ENCODE measurements at regions not wholly inside any gene's neighbourhood (a gene's known extent, or its start where the extent isn't known, plus 50 kb on each side); places are given as distances from the start of the nearest gene placed in this dataset.
"Not testable (repeated sequence)": the region's sequence is repeated elsewhere in the genome, so short reads cannot be mapped to it uniquely, and the experiment has no call there.

DNA sequence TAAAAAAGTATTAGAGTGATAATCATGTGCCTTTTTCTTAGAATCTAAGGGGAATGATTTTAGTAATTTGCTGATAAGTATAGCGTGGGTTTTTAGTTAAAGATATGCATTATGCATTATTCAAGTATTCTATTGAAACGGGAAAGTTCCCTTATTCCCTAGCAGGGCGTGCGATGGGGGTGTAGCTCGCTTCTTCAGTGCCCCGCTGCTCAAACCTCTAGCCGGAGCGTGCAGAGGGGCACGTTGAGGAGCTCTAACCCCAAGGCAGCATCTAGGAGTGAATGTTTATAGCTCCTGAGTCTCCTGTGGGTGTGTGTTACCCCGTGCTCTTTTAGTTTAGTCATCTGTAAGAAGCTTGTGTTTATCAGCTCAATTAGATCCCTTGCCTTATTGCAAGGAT is 1339.5 kb upstream of the MAP3K7 start:
- H3K27ac ChIP-seq (ENCODE audit: low read depth, low read length): no peak overlapping the region
- H3K27me3 ChIP-seq (ENCODE audit: insufficient read depth, low read length): no peaks in the 10 kb centered on the region
- no peaks in the 10 kb centered on the region for H3K9me3 ChIP-seq (ENCODE audit: control insufficient read depth in 1 of 2, low read length in 2 of 2)
- no peaks in the 10 kb centered on the region for H3K4me1 ChIP-seq (ENCODE audit: insufficient read depth, low read length)
- no peaks in the 10 kb centered on the region for H3K36me3 ChIP-seq (ENCODE audit: insufficient read depth, low read length)
- Mint-ChIP-seq H3K27ac (peak overlapping the region in 1 of 7 donors; percentile 37), H3K36me3 (no peaks in the 10 kb centered on the region), H3K4me3 (no peak overlapping the region), H3K27me3 (no peaks in the 10 kb centered on the region), H3K9me3 (peaks cover 0 to 12% (median 5%) of the 10 kb centered on the region in 8 donors), H3K4me1 (no peaks in the 10 kb centered on the region)
- DNase-seq: no peak
- no peak overlapping the region for H3K4me3 ChIP-seq (ENCODE audit: low read length in 2 of 2)
- intact Hi-C loops (cut with micrococcal nuclease): no loop called here
- ChIA-PET POLR2A (ENCODE audit: partially characterized antibody) (no interaction called here), CTCF (ENCODE audit: partially characterized antibody) (no interaction called here)

DNA sequence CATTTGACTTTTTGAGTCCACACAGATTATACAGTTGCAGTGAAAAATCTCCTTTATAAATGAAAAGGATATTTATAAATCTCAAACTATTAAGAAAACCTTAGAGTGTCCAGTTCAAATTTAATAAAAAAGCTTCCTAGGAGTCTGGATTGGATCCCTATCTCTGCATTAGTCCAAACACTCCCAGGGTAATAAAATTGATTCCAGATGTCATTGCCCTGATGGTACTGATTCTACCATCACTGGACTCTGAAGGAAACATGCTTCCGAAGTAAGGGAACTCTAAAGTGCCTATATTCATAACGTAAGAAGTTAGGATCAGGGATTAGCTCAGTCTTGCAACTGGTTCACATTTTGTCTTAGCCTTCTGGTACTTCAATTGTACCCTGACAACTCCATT is 1325.1 kb upstream of the MAP3K7 start:
- Mint-ChIP-seq H3K4me1 (no peaks in the 10 kb centered on the region), H3K36me3 (no peaks in the 10 kb centered on the region), H3K27ac (no peak overlapping the region), H3K4me3 (no peak overlapping the region), H3K9me3 (peaks cover 2 to 18% (median 5%) of the 10 kb centered on the region in 8 donors), H3K27me3 (no peaks in the 10 kb centered on the region)
- CTCF ChIA-PET (ENCODE audit: partially characterized antibody): interaction anchor here (0.6 to 0.7 kb wide), 2 partner anchors 34 to 831 kb away, joined by 3 to 6 read pairs; no protein-coding TSS in a partner anchor
- POLR2A ChIA-PET (ENCODE audit: partially characterized antibody): no interaction called here
- H3K9me3 ChIP-seq (ENCODE audit: control insufficient read depth in 1 of 2, low read length in 2 of 2): no peaks in the 10 kb centered on the region
- H3K27ac ChIP-seq (ENCODE audit: low read depth, low read length): no peak overlapping the region
- H3K36me3 ChIP-seq (ENCODE audit: insufficient read depth, low read length): no peaks in the 10 kb centered on the region
- no peak for DNase-seq
- intact Hi-C loops (cut with micrococcal nuclease): no loop called here
- no peaks in the 10 kb centered on the region for H3K4me1 ChIP-seq (ENCODE audit: insufficient read depth, low read length)
- no peaks in the 10 kb centered on the region for H3K27me3 ChIP-seq (ENCODE audit: insufficient read depth, low read length)
- H3K4me3 ChIP-seq (ENCODE audit: low read length in 2 of 2): no peak overlapping the region

DNA sequence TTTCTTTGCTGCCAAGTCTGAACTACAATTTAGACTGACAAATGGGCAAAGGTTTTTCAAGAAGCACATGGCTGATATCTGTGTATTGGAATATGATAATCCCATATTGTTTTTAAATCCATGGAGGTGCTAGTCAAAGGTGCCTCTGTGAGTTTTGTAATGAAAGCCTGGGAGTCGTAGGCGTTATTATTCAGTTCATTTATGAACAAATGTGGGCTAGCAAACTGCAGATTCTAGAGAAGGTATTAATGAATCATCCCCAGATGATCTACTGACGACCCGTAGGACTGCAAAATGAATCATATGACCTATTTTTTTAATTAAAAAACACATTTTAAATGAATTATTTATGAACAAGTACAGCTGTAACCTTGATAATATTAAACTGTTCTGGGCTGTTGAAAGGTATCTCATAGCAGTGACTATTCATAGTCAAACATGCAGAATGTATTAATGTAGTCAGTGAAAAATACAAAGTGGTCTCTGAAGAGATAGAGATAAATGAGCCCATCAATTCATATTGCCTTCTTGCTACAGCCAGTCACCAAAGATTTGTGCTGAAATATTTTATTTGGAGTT is 1317.8 kb upstream of the MAP3K7 start:
- no peaks in the 10 kb centered on the region for H3K36me3 ChIP-seq (ENCODE audit: insufficient read depth, low read length)
- H3K9me3 ChIP-seq (ENCODE audit: control insufficient read depth in 1 of 2, low read length in 2 of 2): no peaks in the 10 kb centered on the region
- no peaks in the 10 kb centered on the region for H3K4me1 ChIP-seq (ENCODE audit: insufficient read depth, low read length)
- ChIA-PET POLR2A (ENCODE audit: partially characterized antibody) (no interaction called here), CTCF (ENCODE audit: partially characterized antibody) (no interaction called here)
- H3K27ac ChIP-seq (ENCODE audit: low read depth, low read length): no peak overlapping the region
- Mint-ChIP-seq H3K4me1 (no peaks in the 10 kb centered on the region), H3K27ac (no peak overlapping the region), H3K36me3 (no peaks in the 10 kb centered on the region), H3K9me3 (peaks cover 0 to 7% (median 3%) of the 10 kb centered on the region in 8 donors), H3K27me3 (no peaks in the 10 kb centered on the region), H3K4me3 (no peak overlapping the region)
- H3K27me3 ChIP-seq (ENCODE audit: insufficient read depth, low read length): no peaks in the 10 kb centered on the region
- no peak for DNase-seq
- intact Hi-C loops (cut with micrococcal nuclease): no loop called here
- no peak overlapping the region for H3K4me3 ChIP-seq (ENCODE audit: low read length in 2 of 2)

DNA sequence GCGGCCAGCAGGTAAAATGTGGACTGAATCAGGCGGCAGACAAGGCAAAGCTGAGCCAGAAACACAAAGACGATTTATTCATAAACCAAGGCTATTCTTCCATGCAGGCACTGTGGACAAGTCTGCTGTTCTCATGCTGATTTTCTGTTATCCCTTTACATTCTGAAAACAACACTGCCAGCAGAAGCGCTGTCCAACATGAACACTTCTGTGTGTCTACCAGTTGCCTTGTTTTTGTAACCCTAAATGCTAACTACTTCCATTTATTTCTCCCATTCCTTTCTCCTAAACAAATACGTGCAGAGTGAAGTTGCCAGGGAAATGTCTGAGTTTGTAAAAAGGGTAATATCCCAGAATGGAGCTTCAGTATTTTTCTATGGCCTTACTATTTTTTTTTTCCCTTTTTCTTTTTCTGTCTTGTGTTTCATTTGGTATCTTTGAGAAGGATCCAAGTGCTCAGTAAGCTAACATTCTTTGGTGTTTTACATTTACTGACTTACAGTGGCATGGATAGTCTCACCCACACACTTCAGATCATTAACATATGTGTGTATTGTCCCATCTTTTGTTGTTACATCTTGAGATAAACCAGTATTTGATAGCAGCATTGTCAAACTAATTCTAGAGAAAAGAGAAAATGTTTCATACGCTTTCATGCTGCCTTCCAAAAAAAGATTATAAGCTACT is 1308.9 kb upstream of the MAP3K7 start:
- DNase-seq: no peak
- Histone ChIP-seq H3K9me3 (ENCODE audit: control insufficient read depth in 1 of 2, low read length in 2 of 2) (no peaks in the 10 kb centered on the region), H3K4me1 (ENCODE audit: insufficient read depth, low read length) (no peaks in the 10 kb centered on the region), H3K27ac (ENCODE audit: low read depth, low read length) (no peak overlapping the region), H3K27me3 (ENCODE audit: insufficient read depth, low read length) (no peaks in the 10 kb centered on the region), H3K4me3 (ENCODE audit: low read length in 2 of 2) (no peak overlapping the region), H3K36me3 (ENCODE audit: insufficient read depth, low read length) (no peaks in the 10 kb centered on the region)
- intact Hi-C loops (cut with micrococcal nuclease): no loop called here
- ChIA-PET CTCF (ENCODE audit: partially characterized antibody) (no interaction called here), POLR2A (ENCODE audit: partially characterized antibody) (no interaction called here)
- Mint-ChIP-seq H3K27me3 (no peaks in the 10 kb centered on the region), H3K27ac (no peak overlapping the region), H3K4me1 (no peaks in the 10 kb centered on the region), H3K9me3 (peaks cover 0 to 32% (median 18%) of the 10 kb centered on the region in 8 donors), H3K4me3 (no peak overlapping the region), H3K36me3 (no peaks in the 10 kb centered on the region)

DNA sequence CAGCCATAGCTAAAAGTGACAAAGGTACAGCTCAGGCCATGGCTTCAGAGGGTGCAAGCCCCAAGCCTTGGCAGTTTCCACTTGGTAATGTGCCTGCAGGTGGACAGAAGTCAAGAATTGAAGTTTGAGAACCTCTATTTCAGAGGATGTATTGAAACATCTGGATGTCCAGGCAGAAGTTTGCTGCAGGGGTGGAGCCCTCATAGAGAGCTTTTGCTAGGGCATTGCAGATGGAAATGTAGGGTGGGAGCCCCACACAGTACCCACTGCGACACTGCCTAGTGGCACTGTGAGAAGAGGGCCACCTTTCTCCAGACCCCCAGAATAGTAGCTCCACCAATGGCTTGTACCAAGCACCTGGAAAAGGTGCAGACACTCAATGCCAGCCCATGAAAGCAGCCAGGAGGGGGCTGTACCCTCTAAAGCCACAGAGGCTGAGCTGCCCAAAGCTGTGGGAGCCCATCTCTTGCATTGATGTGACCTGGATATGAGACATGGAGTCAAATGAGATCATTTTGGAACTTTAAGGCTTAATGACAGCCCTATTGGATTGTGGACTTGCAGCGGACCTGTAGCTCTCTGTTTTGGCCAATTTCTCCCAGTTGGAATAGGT is 1299.4 kb upstream of the MAP3K7 start:
- H3K4me1 ChIP-seq (ENCODE audit: insufficient read depth, low read length): no peaks in the 10 kb centered on the region
- H3K27ac ChIP-seq (ENCODE audit: low read depth, low read length): no peak overlapping the region
- peak in 1 of 5 donors; percentile 10 for DNase-seq
- no peak overlapping the region for H3K4me3 ChIP-seq (ENCODE audit: low read length in 2 of 2)
- H3K9me3 ChIP-seq (ENCODE audit: control insufficient read depth in 1 of 2, low read length in 2 of 2): no peaks in the 10 kb centered on the region
- ChIA-PET POLR2A (ENCODE audit: partially characterized antibody) (no interaction called here), CTCF (ENCODE audit: partially characterized antibody) (no interaction called here)
- Mint-ChIP-seq H3K4me3 (no peak overlapping the region), H3K27me3 (no peaks in the 10 kb centered on the region), H3K27ac (no peak overlapping the region), H3K9me3 (peaks cover 3 to 39% (median 19%) of the 10 kb centered on the region in 8 donors), H3K4me1 (no peaks in the 10 kb centered on the region), H3K36me3 (peaks cover 0 to 3% of the 10 kb centered on the region in 2 donors)
- no peaks in the 10 kb centered on the region for H3K27me3 ChIP-seq (ENCODE audit: insufficient read depth, low read length)
- intact Hi-C loops (cut with micrococcal nuclease): no loop called here
- H3K36me3 ChIP-seq (ENCODE audit: insufficient read depth, low read length): no peaks in the 10 kb centered on the region

DNA sequence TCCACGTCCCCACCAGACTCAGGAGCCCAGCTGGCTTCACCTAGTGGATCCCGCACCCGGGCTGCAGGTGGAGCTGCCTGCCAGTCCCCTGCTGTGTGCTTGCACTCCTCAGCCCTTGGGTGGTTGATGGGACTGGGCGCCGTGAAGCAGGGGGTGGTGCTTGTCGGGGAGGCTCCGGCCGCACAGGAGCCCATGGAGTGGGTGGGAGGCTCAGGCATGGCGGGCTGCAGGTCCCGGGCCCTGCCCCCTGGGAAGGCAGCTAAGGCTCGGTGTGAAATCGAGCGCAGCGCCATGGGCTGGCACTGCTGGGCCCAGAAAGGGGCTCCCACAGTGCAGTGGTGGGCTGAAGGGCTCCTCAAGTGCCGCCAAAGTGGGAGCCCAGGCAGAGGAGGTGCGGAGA is 1294.9 kb upstream of the MAP3K7 start:
- H3K4me3 ChIP-seq (ENCODE audit: low read length in 2 of 2); H3K27ac ChIP-seq (ENCODE audit: low read depth, low read length); H3K4me1 Mint-ChIP-seq; H3K27me3 Mint-ChIP-seq; CTCF ChIA-PET (ENCODE audit: partially characterized antibody); H3K4me1 ChIP-seq (ENCODE audit: insufficient read depth, low read length); H3K27ac Mint-ChIP-seq; H3K36me3 Mint-ChIP-seq; H3K27me3 ChIP-seq (ENCODE audit: insufficient read depth, low read length); H3K9me3 ChIP-seq (ENCODE audit: control insufficient read depth in 1 of 2, low read length in 2 of 2); H3K4me3 Mint-ChIP-seq; H3K36me3 ChIP-seq (ENCODE audit: insufficient read depth, low read length); intact Hi-C loops (cut with micrococcal nuclease); POLR2A ChIA-PET (ENCODE audit: partially characterized antibody): not testable (repeated sequence)
- peaks cover 2 to 28% (median 13%) of the 10 kb centered on the region in 8 donors for H3K9me3 Mint-ChIP-seq
- peak in 1 of 5 donors; percentile 12 for DNase-seq

DNA sequence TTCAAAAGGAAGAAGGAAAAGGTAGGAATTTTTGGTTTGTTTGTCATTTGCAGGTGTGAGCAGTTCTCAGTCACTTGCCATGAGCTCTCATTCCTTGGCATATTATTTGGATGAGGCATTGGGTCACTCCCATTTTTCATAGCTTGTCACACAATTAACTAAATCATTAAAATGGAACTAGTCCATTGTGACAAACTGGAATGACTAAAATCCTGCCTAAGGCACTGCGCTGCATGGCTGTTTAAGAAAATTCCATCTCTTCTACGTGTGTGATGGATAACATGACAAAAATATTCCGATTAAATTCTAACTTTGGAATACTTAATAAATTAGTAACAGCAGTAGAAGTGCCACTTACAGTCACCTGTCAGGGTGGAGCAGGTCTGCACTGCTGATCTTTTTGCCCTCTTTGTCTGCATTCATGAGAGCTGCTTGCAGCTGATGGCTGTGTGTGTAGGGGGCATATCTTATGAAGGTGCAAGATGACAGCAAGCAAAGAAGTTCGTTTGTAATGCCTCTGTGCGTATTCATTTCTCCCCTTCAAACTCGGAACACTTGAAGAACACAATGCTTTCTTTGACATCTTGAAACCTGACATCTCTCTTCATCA is 1292.6 kb upstream of the MAP3K7 start:
- no peaks in the 10 kb centered on the region for H3K36me3 ChIP-seq (ENCODE audit: insufficient read depth, low read length)
- no peaks in the 10 kb centered on the region for H3K27me3 Mint-ChIP-seq
- ChIA-PET CTCF (ENCODE audit: partially characterized antibody) (no interaction called here), POLR2A (ENCODE audit: partially characterized antibody) (no interaction called here)
- H3K4me3 Mint-ChIP-seq: no peak overlapping the region
- H3K4me3 ChIP-seq (ENCODE audit: low read length in 2 of 2): no peak overlapping the region
- H3K27me3 ChIP-seq (ENCODE audit: insufficient read depth, low read length): no peaks in the 10 kb centered on the region
- H3K4me1 Mint-ChIP-seq: no peaks in the 10 kb centered on the region
- no peaks in the 10 kb centered on the region for H3K4me1 ChIP-seq (ENCODE audit: insufficient read depth, low read length)
- H3K9me3 Mint-ChIP-seq: peaks cover 0 to 14% (median 4%) of the 10 kb centered on the region in 8 donors
- peaks cover 0 to 4% of the 10 kb centered on the region in 2 donors for H3K9me3 ChIP-seq (ENCODE audit: control insufficient read depth in 1 of 2, low read length in 2 of 2)
- no peak overlapping the region for H3K27ac Mint-ChIP-seq
- H3K36me3 Mint-ChIP-seq: no peaks in the 10 kb centered on the region
- no peak for DNase-seq
- H3K27ac ChIP-seq (ENCODE audit: low read depth, low read length): no peak overlapping the region
- intact Hi-C loops (cut with micrococcal nuclease): no loop called here
